Tibial artery (tissue), 4 donors: ENCODE measurements at regions not wholly inside any gene's neighbourhood (a gene's known extent, or its start where the extent isn't known, plus 50 kb on each side); places are given as distances from the start of the nearest gene placed in this dataset.

Experiments
- DNase-seq, 2 donors: peaks; one replicate each; pipeline ENCODE4 v3.0.0-alpha.2; 2019
- H3K27ac ChIP-seq, 2 donors: fragments of 200-600 bp; sonication (generic) in 1 of 2; 1 replicate in 1 of 2; 2 replicates in 1 of 2; pipeline ENCODE4 v1.5.1; 2018 to 2019; ENCODE audit warnings: mild to moderate bottlenecking in 1 of 2
- H3K27me3 ChIP-seq, 2 donors: fragments of 200-600 bp; sonication (generic) in 1 of 2; one replicate each; pipeline versions ENCODE4 v1.5.1 to v1.6.0; 2016 to 2019
- H3K36me3 ChIP-seq, 3 donors: fragments of 200-600 bp; sonication (generic) in 2 of 3; one replicate each; pipeline ENCODE4 v1.5.1; 2016 to 2019; ENCODE audit warnings: mild to moderate bottlenecking in 2 of 3
- H3K4me1 ChIP-seq, 4 donors: fragments of 200-600 bp; sonication (generic) in 2 of 4; 1 replicate in 3 of 4; 2 replicates in 1 of 4; pipeline ENCODE4 v1.5.1; 2016 to 2019
- H3K4me3 ChIP-seq, 2 donors: fragments of 200-600 bp; sonication (generic) in 1 of 2; 1 replicate in 1 of 2; 2 replicates in 1 of 2; pipeline ENCODE4 v1.5.1; 2018 to 2019; ENCODE audit warnings: mild to moderate bottlenecking in 2 of 2
- H3K9me3 ChIP-seq, 3 donors: fragments of 200-600 bp; sonication (generic) in 1 of 3; one replicate each; pipeline ENCODE4 v1.5.1; 2016 to 2019
- intact Hi-C: fragments of 100-400 bp; cut with DNase I; formaldehyde crosslinking; loops from one replicate; pipeline ENCODE4 v1.15.0; 2023; ENCODE audit warnings: low total_unique reads
- TF ChIP-seq, protein P1 (sequence below), 2 experiments: fragments of 200-600 bp in 1 of 2; fragments of 450-650 bp in 1 of 2; IDR thresholded peaks; one replicate each; pipeline ENCODE4 v1.5.1; 2017 to 2019; ENCODE audit warnings: antibody characterized with exemption in 2 of 2, mild to moderate bottlenecking in 1 of 2, moderate library complexity in 1 of 2

DNA sequence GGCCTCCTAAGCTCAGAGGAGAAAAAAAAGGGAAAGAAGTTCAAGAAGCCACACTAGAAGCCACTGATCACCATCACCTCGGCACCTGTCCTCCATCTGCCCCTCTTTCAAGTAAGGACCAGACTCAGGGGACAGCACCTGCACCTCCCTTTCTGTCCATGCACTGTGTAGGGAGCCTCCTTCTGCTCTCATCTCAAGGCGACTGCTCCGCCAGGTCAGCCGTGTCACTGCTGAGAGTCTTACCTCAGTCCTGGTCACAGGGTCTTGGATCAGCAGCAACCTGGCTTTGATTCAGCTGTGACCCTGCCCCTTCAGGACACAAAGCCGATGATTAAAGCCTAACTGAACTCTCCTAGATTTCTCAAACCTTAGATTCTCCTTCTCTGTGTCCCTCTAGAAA lies 101.5 kb downstream of the ZNF280B start:
- TF ChIP-seq, protein P1, sequence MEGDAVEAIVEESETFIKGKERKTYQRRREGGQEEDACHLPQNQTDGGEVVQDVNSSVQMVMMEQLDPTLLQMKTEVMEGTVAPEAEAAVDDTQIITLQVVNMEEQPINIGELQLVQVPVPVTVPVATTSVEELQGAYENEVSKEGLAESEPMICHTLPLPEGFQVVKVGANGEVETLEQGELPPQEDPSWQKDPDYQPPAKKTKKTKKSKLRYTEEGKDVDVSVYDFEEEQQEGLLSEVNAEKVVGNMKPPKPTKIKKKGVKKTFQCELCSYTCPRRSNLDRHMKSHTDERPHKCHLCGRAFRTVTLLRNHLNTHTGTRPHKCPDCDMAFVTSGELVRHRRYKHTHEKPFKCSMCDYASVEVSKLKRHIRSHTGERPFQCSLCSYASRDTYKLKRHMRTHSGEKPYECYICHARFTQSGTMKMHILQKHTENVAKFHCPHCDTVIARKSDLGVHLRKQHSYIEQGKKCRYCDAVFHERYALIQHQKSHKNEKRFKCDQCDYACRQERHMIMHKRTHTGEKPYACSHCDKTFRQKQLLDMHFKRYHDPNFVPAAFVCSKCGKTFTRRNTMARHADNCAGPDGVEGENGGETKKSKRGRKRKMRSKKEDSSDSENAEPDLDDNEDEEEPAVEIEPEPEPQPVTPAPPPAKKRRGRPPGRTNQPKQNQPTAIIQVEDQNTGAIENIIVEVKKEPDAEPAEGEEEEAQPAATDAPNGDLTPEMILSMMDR (IDR thresholded peaks at IDR 0.05): no peak
- no peak overlapping the region for H3K27ac ChIP-seq
- H3K27me3 ChIP-seq: peaks cover 0 to 13% of the 10 kb centered on the region in 2 donors
- no peaks in the 10 kb centered on the region for H3K4me1 ChIP-seq
- no peaks in the 10 kb centered on the region for H3K36me3 ChIP-seq
- intact Hi-C loops: no loop called here
- DNase-seq: no peak
- no peaks in the 10 kb centered on the region for H3K9me3 ChIP-seq
- no peak overlapping the region for H3K4me3 ChIP-seq

DNA sequence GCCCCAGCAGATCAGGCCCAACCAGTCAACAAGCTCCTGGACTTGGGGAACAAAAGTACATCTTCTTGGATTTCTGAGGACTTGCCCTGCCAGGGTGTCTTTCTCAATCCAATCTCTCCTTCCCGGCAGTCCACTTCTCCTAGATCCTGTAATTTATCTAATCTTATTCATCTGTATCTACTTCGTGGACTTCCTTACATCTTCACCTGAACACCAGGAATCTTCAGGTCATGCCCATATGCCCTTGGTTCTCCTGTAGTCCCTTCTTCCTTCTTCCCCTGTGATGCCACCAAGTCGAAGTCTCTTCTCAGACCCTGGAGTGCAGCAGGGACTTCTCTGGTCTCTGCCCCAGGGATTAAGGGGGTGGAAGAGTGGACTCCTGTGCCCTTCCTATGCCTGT lies 100.3 kb downstream of the ZNF280B start:
- intact Hi-C loops: no loop called here
- peaks cover 0 to 13% of the 10 kb centered on the region in 2 donors for H3K27me3 ChIP-seq

DNA sequence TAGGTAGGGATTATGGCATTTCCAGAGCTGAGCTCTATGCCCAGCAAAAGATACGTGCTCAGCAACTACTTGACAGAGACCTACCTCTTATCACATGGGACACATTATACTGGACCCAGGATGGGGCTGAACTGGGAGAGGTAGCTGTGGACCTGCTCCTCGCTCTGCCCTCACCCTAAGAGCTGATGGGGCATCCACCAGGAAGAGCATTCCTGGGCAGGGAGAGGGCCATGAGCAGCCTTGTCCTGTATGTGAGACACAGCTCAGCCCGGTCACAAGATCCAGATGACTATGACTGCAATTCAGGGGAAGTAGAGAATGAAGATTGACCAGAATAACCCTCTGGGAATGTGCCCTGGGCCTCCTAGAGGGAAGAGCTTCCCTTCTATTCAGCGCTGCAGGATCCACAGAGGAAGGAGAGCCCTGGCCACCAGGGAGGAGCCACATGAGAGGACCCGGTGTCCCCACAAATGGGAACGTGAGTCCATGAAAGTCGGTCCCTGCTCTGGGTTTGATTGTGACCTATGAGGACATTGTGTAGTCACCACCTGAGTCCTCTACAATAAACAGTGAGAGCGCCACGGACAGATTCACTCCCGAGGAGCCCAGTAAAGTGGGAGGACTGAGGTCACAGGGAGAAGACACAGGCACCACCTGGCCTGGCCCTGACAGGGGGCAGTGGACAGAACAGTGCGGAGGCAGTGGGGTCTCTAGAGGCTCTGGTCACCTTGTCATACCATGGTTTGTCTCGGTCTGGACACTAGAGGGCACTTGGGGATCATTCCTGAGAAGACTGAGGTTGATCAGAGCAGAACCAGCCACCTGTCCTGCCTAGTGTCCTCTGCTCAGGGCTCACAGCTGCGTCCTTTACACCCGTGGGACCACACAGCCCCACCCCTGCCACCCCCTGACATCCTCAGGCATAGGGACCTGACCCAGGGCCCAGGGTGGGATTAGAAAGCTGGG lies 99.5 kb downstream of the ZNF280B start:
- Histone ChIP-seq H3K27ac (no peak overlapping the region), H3K36me3 (no peaks in the 10 kb centered on the region), H3K9me3 (no peaks in the 10 kb centered on the region), H3K4me3 (no peak overlapping the region), H3K4me1 (no peaks in the 10 kb centered on the region), H3K27me3 (peaks cover 0 to 13% of the 10 kb centered on the region in 2 donors)
- intact Hi-C loops: no loop called here
- no peak for DNase-seq
- TF ChIP-seq, protein P1 (IDR thresholded peaks at IDR 0.05): no peak

More for the DNA sequence above, 100.3 kb downstream of the ZNF280B start:
- H3K4me3 ChIP-seq: no peak overlapping the region
- H3K27ac ChIP-seq: no peak overlapping the region
- no peak for DNase-seq
- H3K9me3 ChIP-seq: no peaks in the 10 kb centered on the region
- TF ChIP-seq, protein P1 (IDR thresholded peaks at IDR 0.05): no peak
- H3K4me1 ChIP-seq: no peaks in the 10 kb centered on the region
- no peaks in the 10 kb centered on the region for H3K36me3 ChIP-seq

DNA sequence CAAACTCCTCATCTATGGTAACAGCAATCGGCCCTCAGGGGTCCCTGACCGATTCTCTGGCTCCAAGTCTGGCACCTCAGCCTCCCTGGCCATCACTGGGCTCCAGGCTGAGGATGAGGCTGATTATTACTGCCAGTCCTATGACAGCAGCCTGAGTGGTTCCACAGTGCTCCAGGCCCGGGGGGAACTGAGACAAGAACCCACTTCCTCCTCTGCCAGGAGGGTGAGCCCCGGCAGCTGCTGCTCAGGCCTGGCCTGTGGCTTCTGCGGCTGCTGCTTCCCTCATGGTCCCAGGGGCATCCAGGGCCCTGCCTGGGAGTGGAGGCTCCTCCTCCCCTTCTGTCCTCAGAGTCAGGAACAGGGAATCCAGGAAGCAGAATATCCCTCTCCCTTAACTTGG lies 98.4 kb downstream of the ZNF280B start:
- intact Hi-C loops: no loop called here

DNA sequence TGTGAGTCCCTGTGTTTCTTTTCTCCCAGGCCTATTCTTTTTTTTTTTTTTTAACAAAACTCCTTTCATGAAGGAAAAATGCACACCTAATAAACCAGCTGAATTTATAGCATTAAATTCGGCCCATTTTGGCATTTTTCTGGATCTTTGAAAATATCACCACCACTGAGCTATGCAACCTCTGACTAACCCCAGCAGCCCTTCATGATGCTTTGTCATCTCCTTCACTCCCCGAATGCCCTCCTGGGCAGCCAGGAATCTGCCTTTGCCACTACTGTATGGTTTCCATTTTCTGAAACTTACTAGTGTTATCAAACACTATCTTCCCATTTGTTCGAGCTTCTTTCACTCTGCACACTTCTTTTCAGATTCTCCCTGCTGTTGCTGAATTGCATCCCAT lies 97.9 kb downstream of the ZNF280B start:
- intact Hi-C loops: no loop called here
- peaks cover 0 to 23% of the 10 kb centered on the region in 2 donors for H3K27me3 ChIP-seq
- H3K4me1 ChIP-seq: no peaks in the 10 kb centered on the region
- DNase-seq: no peak
- no peak overlapping the region for H3K27ac ChIP-seq
- H3K9me3 ChIP-seq: no peaks in the 10 kb centered on the region
- no peaks in the 10 kb centered on the region for H3K36me3 ChIP-seq
- TF ChIP-seq, protein P1 (IDR thresholded peaks at IDR 0.05): no peak
- H3K4me3 ChIP-seq: no peak overlapping the region

More for the DNA sequence above, 98.4 kb downstream of the ZNF280B start:
- Histone ChIP-seq H3K4me1 (no peaks in the 10 kb centered on the region), H3K36me3 (no peaks in the 10 kb centered on the region), H3K9me3 (no peaks in the 10 kb centered on the region), H3K4me3 (no peak overlapping the region), H3K27me3 (peaks cover 0 to 18% of the 10 kb centered on the region in 2 donors), H3K27ac (no peak overlapping the region)
- no peak for DNase-seq
- TF ChIP-seq, protein P1 (IDR thresholded peaks at IDR 0.05): no peak
